ENCODE measurements at regions not wholly inside any gene's neighbourhood (a gene's known extent, or its start where the extent isn't known, plus 50 kb on each side); places are given as distances from the start of the nearest gene placed in this dataset.
"Not testable (repeated sequence)": the region's sequence is repeated elsewhere in the genome, so short reads cannot be mapped to it uniquely, and the experiment has no call there.

DNA sequence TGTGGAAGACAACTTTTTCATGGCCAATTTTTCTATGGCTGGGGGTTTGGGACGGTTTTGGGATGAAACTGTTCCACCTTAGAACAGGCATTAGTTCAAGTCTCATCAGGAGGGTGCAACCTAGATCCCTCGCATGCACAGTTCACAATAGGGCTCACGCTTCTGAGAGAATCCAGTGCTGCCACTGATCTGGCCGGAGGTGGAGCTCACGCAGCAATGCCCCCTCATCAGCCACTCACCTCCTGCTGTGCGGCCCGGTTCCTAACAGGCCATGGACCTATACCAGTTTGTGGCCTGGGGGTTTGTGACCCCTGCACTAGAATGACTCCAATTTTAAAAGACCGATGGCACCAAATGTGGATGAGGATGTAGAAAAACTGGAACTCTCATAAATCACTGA lies 127.2 kb upstream of the IER5L start:
- TF ChIP-seq GATA1 (IDR thresholded peaks at IDR 0.05; ENCODE audit: low read depth, low read length) (no peak), POLR2A (IDR thresholded peaks at IDR 0.05; ENCODE audit: low read length) (no peak)
- no peak for DNase-seq

DNA sequence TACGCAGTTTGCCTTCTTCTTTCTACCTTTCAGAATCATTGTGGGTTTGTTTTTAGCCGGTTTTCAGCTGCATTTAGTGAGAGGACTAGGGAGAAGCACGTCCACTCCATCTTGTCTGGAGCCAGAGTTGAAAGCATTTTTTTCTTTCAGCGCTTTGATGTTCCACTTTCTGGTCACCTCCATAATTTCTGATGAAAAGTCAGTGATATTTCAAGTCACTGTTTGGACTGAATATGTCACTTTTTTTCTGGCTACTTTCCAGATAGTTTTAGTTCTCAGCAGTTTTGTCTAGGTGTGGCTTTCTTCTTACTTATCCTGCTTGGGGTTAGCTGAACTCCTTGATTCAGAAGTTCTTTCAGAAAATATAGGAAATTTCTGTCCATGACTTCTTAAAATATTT lies 123.9 kb upstream of the IER5L start:
- TF ChIP-seq GATA1 (IDR thresholded peaks at IDR 0.05; ENCODE audit: low read depth, low read length) (no peak), POLR2A (IDR thresholded peaks at IDR 0.05; ENCODE audit: low read length) (no peak)
- no peak for DNase-seq

DNA sequence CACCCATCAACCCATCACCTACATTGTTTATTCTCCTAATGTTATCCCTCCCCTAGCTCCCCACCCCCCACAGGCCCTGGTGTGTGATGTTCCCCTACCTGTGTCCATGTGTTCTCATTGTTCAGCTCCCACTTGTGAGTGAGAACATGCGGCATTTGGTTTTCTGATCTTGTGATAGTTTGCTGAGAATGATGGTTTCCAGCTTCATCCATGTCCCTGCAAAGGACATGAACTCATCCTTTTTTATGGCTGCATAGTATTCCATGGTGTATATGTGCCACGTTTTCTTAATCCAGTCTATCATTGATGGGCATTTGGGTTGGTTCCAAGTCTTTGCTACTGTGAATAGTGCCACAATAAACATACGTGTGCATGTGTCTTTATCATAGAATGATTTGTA lies 118.1 kb upstream of the IER5L start:
- DNase-seq, result not testable (repeated sequence)

DNA sequence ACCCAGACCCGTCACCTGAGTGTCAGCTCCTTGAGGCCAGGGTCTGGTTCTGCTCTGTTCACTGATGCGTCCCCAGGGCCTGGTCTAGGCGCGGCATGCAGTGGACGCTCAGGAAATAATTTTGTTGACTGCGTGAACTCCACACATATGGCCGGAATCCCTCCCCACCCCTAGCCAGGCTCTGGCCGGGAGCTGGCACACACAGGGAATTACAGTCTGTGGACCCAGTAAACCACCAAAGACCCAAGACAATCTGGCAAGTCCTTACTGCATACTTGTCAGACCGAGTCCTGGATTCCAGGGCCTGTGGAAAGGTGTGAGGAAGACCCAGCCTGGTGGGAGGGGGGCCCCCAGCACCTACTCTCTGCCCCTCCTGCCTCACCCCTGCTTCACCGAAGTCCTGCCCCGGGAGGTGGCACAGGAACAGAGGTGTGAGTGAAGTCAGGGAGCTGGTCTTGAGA lies 113.0 kb upstream of the IER5L start:
- TF ChIP-seq POLR2A (IDR thresholded peaks at IDR 0.05; ENCODE audit: low read length), result no peak
- TF ChIP-seq GATA1 (IDR thresholded peaks at IDR 0.05; ENCODE audit: low read depth, low read length), result no peak

DNA sequence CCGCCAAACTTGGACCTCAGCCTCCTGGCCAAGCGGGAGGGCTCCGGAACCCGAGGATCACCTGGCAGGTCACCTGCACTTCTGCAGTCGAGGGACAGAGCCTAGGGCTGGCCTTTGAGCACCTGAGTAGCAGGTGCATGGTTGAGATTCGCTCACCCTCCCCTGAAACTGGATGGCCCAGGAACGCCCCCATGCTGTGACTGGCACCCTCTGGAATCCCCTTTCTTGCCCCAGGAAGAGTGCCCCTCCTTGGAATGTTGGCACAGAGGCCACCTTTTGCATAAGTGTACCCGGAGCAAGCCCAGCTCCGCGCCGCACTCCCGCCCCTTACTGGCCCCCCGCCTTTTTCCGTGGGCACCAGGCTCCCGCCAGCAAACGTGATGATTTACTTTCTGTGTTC lies 112.5 kb upstream of the IER5L start:
- no peak for DNase-seq
- no peak for TF ChIP-seq GATA1 (IDR thresholded peaks at IDR 0.05; ENCODE audit: low read depth, low read length)
- TF ChIP-seq POLR2A (IDR thresholded peaks at IDR 0.05; ENCODE audit: low read length), result no peak

More for the DNA sequence above, 113.0 kb upstream of the IER5L start:
- no peak for DNase-seq

DNA sequence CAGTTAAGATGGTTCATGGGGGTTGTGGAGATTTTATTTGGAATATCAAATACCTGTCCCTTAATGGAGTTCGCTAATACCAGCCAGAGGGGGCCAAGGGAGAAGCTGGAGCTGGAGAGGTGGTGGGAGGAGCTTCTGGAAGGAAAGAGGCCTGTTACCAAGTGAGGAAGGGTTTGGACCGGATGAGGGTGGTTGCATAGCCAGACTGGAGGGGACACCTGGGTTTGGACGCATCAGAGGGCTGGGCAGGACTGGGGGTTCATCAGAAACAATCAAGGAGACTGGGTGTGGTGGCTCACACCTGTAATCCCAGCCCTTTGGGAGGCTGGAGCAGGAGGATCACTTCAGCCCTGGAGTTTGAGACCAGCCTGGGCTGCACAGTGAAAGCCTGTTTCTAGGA lies 111.8 kb upstream of the IER5L start:
- no peak for DNase-seq
- TF ChIP-seq POLR2A (IDR thresholded peaks at IDR 0.05; ENCODE audit: low read length) (no peak), GATA1 (IDR thresholded peaks at IDR 0.05; ENCODE audit: low read depth, low read length) (no peak)

DNA sequence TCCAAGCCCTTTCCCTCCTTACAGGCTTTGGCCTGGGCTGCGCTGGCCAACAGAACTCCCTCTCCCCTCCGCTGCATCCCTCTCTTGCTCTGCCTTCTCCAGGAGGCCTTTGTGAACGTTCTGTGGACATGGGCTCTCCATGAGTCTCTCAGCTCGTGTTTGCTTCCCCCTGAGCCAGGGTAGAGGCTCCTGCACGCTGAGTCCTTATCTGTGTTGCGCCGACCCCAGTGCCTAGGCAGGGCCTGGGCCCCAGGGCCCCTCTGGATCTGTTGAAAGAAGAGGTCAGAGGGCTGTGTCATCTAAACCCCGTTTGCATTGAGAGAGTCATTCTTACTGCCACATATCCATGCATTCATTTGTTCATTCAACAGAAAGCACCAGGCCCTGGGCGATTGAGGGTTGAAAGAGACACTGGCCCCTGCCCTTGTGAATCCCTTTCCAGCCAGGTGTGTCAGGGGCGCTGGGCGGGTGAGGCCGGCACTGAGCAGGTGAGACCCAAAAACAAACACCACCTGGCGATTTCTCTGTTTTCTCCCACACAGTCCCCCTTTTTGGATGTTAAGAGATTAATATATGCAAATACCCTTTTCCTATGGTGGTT lies 111.2 kb upstream of the IER5L start:
- DNase-seq, result no peak
- TF ChIP-seq GATA1 (IDR thresholded peaks at IDR 0.05; ENCODE audit: low read depth, low read length) (no peak), POLR2A (IDR thresholded peaks at IDR 0.05; ENCODE audit: low read length) (no peak)

DNA sequence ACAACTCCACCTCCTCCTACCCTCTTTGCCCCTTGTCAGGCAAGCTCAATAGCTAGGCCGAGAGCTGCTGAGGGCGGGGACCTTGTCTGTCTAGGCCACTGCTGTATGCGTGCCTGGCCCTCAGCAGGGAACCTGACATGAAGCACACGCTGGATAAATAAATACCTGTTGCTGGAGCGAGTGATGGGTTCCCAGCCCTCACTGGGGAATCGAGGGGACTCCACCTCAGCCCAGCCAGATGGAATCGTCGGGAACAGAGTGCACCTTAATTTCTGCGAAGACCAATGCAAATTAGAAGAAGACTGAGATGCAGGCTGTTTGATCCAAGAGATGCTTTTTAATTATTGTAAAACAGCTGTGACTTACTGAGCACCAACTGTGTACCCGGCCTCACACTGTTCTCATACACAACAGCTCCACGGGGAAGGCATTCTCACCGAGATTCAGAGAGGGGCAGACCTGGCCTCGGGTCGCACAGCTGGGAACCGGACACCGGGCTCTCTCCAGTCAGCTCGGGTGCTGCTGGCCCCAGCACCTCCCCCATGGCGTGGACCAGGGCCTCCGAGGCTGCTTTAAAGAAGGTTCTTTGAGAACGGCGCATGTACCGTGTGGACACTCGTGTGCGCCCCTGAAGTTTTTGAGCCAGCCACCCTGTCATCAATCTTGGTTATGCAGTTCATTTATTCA lies 109.7 kb upstream of the IER5L start:
- TF ChIP-seq GATA1 (IDR thresholded peaks at IDR 0.05; ENCODE audit: low read depth, low read length) (no peak), POLR2A (IDR thresholded peaks at IDR 0.05; ENCODE audit: low read length) (no peak)

DNA sequence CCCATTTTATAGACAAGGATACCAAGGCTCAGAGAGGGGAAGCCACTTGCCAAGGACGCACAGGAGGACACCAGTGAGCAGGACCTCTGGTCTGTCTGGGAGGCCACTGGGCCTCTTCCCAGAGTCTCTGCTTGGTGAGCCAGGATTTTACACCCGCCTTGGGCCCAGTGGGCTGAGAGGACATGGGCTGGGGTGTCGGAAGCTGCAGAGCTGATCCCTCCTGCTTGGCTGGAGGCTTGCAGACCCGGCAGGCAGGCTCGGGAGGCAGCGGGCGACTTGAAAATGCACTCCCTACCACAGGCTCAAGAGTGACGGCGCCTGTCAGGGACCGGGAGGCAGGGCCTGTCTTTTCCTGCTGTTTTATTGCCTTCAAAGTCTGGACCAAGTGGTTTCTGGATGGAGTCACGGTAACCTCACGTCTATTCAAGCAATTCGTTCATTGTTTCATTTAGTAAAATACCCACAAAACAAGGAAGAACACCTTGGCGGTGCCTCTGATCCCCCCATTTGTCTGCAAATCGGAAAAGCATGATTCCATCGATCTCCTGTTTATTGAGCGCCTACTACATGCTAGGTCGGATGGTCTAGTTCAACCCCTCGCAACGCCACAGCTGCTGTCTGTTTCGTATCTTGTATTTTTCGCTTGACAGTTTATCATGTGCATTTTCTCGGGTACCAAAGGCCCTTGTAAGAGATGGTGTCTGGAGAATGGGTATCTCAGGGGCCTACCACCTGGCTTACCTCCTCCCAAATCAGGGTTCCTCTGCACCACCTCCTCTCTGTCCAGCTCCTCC lies 108.1 kb upstream of the IER5L start:
- no peak for TF ChIP-seq GATA1 (IDR thresholded peaks at IDR 0.05; ENCODE audit: low read depth, low read length)
- no peak for TF ChIP-seq POLR2A (IDR thresholded peaks at IDR 0.05; ENCODE audit: low read length)
- DNase-seq, result no peak

More for the DNA sequence above, 109.7 kb upstream of the IER5L start:
- DNase-seq, result no peak

DNA sequence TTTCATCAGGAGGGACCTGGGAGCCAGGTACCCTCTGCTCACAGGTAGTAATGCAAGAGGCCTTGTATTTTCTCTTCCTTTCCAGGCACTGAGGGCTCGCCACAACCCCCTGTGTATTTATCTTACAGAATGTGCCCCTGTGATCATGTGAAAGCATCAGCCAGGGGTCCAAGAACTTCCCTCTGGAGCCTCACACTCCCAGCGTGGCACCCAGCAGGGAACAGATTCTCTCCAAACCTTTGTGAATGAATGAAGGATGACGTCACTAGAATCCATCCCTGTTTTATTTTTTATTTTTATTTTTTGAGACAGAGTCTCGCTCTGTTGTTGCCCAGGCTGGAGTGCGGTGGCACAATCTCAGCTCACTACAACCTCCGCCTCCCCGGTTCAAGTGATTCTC lies 107.3 kb upstream of the IER5L start:
- DNase-seq, result no peak
- TF ChIP-seq GATA1 (IDR thresholded peaks at IDR 0.05; ENCODE audit: low read depth, low read length), result no peak
- no peak for TF ChIP-seq POLR2A (IDR thresholded peaks at IDR 0.05; ENCODE audit: low read length)

DNA sequence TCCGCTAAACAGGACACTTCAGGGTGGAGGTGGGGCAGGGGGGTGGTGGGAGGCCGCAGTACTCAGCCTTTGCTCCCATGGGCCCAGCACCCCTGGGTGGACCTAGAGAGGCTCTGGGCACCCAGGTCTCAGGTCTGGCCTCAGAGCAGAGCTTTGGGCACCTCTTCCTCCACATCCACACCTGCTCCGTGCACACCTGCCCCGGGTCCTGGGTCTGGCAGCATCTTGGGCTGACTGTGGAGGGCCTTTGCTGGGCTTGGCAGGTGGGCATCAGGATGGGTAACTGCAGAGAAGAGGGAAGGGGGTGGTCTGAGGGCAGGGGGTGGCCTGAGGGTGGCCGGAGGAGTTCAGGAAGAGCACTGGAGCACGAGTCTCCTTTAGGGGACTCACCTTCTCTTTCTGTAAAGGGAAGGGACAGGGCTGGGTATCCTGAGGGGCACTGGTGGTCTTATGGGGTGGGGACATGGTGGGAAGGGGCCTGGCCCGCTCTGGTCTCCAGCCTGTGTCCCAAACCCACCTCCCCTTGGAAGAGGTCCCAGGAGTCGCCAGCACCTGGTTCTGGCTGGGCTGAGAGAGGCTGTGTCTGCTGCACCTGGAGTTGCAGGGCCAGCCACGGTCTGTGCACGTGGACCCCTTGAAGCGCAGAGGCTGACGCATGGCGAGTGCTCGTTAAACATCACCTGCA lies 106.7 kb upstream of the IER5L start:
- DNase-seq, result no peak
- TF ChIP-seq POLR2A (IDR thresholded peaks at IDR 0.05; ENCODE audit: low read length), result no peak
- no peak for TF ChIP-seq GATA1 (IDR thresholded peaks at IDR 0.05; ENCODE audit: low read depth, low read length)

DNA sequence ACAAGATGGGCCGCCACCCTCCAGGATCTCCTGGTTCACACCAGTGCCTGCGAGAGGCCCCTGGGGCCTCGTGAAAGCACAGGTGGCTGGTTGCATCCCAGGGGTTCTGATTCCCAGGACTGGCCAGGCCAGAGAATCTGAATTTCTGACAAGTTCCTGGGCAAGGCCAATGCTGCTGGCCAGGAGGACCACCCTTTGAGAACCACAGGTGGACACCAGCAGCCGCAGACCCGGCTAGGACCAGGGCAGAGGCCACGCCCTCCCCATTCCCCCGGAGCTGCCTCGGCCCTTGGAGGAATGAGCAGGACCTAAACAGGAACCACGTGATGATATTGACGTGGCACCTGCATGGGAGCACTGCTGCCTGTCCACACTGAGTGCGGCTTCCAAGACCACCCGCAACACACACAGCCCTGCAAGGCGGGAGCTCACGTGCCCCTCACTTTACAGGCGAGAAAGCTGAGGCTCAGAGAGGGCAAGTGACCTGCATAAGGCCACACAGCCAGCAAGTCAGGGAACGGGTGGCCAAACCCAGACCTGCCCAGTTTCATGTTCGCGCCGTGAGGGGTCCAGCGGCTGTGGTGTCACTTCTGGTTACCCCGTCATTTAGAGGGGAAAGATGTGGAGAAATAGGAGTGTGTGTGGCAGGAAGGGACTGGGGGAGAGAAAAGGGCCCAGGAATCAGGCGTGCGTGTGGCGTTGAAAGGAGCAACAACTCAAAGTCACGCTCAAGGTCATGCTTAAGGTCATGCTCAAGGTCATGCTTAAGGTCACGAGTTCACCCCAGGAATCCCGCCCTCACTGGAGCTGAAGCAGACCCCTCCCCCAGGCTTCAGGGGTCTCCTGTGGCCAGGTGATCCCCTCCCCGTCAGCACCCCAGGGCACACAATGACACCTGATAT lies 105.9 kb upstream of the IER5L start:
- DNase-seq, result no peak
- TF ChIP-seq GATA1 (IDR thresholded peaks at IDR 0.05; ENCODE audit: low read depth, low read length) (no peak), POLR2A (IDR thresholded peaks at IDR 0.05; ENCODE audit: low read length) (no peak)

DNA sequence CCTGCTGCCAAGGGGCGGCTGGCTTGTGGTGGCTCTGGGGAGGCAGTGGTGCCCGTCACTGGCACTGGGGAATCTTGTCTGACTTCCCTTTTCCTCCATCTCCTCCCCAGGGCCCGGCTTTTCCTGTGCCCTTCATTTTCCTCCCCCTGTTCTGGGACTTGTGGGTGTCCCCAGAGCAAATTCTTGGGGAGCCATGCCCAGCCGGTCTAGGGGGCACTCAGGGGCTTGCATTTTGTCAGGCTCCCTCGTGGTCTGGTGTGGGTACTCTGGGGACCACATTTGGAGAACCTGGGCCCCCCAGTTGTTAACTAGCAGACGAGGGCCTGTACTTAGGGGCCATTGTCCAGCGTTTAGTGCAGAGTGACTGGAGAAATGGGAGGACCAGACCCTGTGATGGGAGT lies 105.2 kb upstream of the IER5L start:
- no peak for DNase-seq
- TF ChIP-seq GATA1 (IDR thresholded peaks at IDR 0.05; ENCODE audit: low read depth, low read length) (no peak), POLR2A (IDR thresholded peaks at IDR 0.05; ENCODE audit: low read length) (no peak)

Measured in erythroblast (primary cell).